Central memory CD8-positive, alpha-beta T cell (primary cell): ENCODE measurements at regions not wholly inside any gene's neighbourhood (a gene's known extent, or its start where the extent isn't known, plus 50 kb on each side); places are given as distances from the start of the nearest gene placed in this dataset.
"Not testable (repeated sequence)": the region's sequence is repeated elsewhere in the genome, so short reads cannot be mapped to it uniquely, and the experiment has no call there.

Experiments
- ATAC-seq: fragments of 150-1000 bp; cut with Tn5 transposase; replicated peaks from 2 replicates; pipeline ENCODE4 v1.10.0; 2022; ENCODE audit warnings: mild to moderate bottlenecking, moderate FRiP score, moderate number of reproducible peaks; ENCODE audit not compliant: poor library complexity, severe bottlenecking; ENCODE audit errors: extremely low read depth
- DNase-seq, 2 donors: peaks; one replicate each; pipeline ENCODE4 v3.0.0; 2021; ENCODE audit warnings: low spot score in 2 of 2
- H3K27ac Mint-ChIP-seq: one replicate; pipeline ENCODE4 v1.8.0; 2022; ENCODE audit warnings: low read depth, mild to moderate bottlenecking, moderate library complexity, mixed read lengths
- H3K27me3 Mint-ChIP-seq: one replicate; pipeline ENCODE4 v1.8.0; 2022; ENCODE audit warnings: mixed read lengths
- H3K36me3 Mint-ChIP-seq: one replicate; pipeline ENCODE4 v1.8.0; 2022; ENCODE audit warnings: mild to moderate bottlenecking, moderate library complexity, mixed read lengths; ENCODE audit not compliant: insufficient read depth
- H3K4me1 Mint-ChIP-seq: one replicate; pipeline ENCODE4 v1.8.0; 2022; ENCODE audit warnings: mixed read lengths
- H3K4me3 Mint-ChIP-seq: one replicate; pipeline ENCODE4 v1.8.0; 2022; ENCODE audit warnings: mild to moderate bottlenecking, moderate library complexity, mixed read lengths
- H3K9me3 Mint-ChIP-seq: one replicate; pipeline ENCODE4 v1.8.0; 2022; ENCODE audit warnings: mixed read lengths

DNA sequence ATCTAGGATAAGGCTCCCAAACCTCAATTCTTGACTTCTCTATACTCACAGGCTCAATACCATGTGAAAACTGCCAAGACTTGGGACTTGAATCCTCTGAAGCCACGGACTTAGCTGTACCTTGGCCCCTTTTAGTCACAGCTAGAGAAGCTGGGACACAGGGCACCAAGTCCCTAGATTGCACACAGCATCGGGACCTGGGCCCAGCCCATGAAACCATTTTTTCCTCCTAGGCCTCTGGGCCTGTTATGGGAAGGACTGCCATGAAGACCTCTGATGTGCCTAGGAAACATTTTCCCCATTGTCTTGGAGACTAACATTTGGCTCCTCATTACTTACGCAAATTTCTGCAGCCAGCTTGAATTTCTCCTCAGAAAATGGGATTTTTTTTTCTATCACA, 1011.8 kb upstream of the DDX18 start:
- Mint-ChIP-seq H3K4me1 (no peaks in the 10 kb centered on the region), H3K27me3 (no peaks in the 10 kb centered on the region), H3K27ac (no peak overlapping the region)

GRCh38 chr2:116804901-116805300, 1009.6 kb upstream of the DDX18 start:
- no peak for DNase-seq
- ATAC-seq: no peak

More for the DNA sequence above, 1011.8 kb upstream of the DDX18 start:
- Mint-ChIP-seq H3K9me3 (peaks cover 29% of the 10 kb centered on the region), H3K4me3 (no peak overlapping the region), H3K36me3 (no peaks in the 10 kb centered on the region)
- DNase-seq: no peak
- ATAC-seq: no peak

DNA sequence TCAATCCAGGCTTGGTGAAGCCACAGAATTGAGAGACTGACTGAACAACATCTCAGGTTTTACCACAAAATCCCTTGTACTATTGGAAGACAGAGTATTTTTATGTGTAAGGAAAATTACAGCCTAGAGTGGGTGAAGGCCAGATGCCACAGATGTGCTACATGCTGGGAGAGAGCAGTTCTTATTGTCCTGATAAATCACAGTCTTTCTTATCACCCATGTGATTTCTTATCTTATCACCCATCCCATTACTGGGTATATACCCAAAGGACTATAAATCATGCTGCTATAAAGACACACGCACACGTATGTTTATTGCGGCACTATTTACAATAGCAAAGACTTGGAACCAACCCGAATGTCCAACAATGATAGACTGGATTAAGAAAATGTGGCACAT, 1008.0 kb upstream of the DDX18 start:
- not testable (repeated sequence) for DNase-seq, ATAC-seq, H3K36me3 Mint-ChIP-seq, H3K4me1 Mint-ChIP-seq, H3K4me3 Mint-ChIP-seq, H3K27me3 Mint-ChIP-seq, H3K27ac Mint-ChIP-seq
- H3K9me3 Mint-ChIP-seq: peaks cover 32% of the 10 kb centered on the region

More at GRCh38 chr2:116804901-116805300, 1009.6 kb upstream of the DDX18 start:
- H3K36me3 Mint-ChIP-seq: no peaks in the 10 kb centered on the region
- peaks cover 32% of the 10 kb centered on the region for H3K9me3 Mint-ChIP-seq
- H3K27me3 Mint-ChIP-seq: no peaks in the 10 kb centered on the region
- H3K4me1 Mint-ChIP-seq: no peaks in the 10 kb centered on the region
- H3K27ac Mint-ChIP-seq: no peak overlapping the region
- H3K4me3 Mint-ChIP-seq: no peak overlapping the region

DNA sequence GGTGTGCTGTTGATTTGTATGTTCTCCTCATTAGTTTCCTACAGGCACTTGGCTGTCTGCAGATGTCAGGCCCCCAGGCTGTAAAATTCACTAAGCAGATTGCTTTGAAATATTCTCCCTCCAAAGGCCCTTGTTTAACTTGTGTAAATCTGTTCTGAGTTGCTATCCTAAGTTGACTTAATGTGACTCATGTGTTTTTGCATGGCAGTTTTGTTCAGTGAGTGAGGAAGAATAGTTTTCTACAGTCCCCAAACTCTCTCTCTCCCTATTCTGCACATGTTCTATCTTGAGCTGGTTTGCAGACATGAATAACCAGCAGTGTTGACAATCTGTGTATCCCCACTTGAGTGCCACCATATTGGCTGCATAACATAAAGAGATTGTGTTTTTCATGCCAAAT, 1005.4 kb upstream of the DDX18 start:
- Mint-ChIP-seq H3K27me3 (no peaks in the 10 kb centered on the region), H3K4me3 (no peak overlapping the region), H3K9me3 (peaks cover 35% of the 10 kb centered on the region), H3K4me1 (no peaks in the 10 kb centered on the region), H3K27ac (no peak overlapping the region), H3K36me3 (no peaks in the 10 kb centered on the region)
- DNase-seq (no peak), ATAC-seq (no peak)

GRCh38 chr2:116810071-116810470, 1004.4 kb upstream of the DDX18 start:
- no peaks in the 10 kb centered on the region for H3K4me1 Mint-ChIP-seq
- ATAC-seq (no peak), DNase-seq (no peak)
- no peak overlapping the region for H3K27ac Mint-ChIP-seq
- no peaks in the 10 kb centered on the region for H3K36me3 Mint-ChIP-seq
- H3K4me3 Mint-ChIP-seq: no peak overlapping the region
- no peaks in the 10 kb centered on the region for H3K27me3 Mint-ChIP-seq
- peaks cover 27% of the 10 kb centered on the region for H3K9me3 Mint-ChIP-seq

GRCh38 chr2:116810645-116811044, 1003.8 kb upstream of the DDX18 start:
- Mint-ChIP-seq H3K4me3 (no peak overlapping the region), H3K27ac (no peak overlapping the region), H3K4me1 (no peaks in the 10 kb centered on the region), H3K36me3 (no peaks in the 10 kb centered on the region), H3K9me3 (peaks cover 24% of the 10 kb centered on the region), H3K27me3 (no peaks in the 10 kb centered on the region)
- DNase-seq: no peak
- no peak for ATAC-seq

DNA sequence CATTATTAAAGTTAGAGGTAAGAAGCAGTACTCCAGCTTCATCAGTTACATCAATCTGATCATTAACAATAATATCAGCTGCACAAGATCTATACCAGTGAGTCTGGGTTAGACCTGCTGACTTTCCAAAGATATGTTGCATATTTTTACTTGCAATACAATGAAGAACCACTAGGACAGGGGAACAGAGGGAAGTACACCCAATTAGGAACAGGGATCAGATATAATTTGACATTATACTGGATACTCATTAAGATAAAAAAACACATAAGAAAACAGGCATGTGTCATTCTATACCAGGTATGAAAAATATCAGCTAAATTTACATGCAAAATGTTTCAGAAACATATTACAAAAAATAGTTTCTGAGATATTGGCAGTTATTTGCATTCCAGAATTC, 995.1 kb upstream of the DDX18 start:
- Mint-ChIP-seq H3K4me3 (no peak overlapping the region), H3K36me3 (no peaks in the 10 kb centered on the region), H3K27ac (no peak overlapping the region), H3K4me1 (no peaks in the 10 kb centered on the region), H3K27me3 (no peaks in the 10 kb centered on the region), H3K9me3 (peaks cover 31% of the 10 kb centered on the region)
- DNase-seq (no peak), ATAC-seq (no peak)

DNA sequence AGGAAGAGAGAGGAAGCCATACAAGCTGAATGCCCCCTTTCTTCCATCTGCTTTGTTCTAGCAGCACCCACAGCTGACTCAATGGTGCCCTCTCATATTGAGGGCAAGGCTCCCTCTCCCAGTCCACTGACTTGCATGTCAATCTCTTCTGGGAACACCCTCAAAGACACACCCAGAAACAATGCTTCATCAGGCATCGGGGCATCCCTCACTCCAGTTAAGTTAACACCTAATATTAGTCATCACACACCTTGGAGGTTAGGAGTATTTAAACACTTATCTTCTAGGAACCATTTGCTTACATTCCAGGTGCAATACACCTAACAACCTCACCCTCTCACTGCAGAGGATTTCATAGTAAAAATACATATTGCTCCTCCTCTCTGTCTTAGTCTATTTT, 993.5 kb upstream of the DDX18 start:
- Mint-ChIP-seq H3K9me3 (peaks cover 27% of the 10 kb centered on the region), H3K4me1 (no peaks in the 10 kb centered on the region), H3K36me3 (no peaks in the 10 kb centered on the region), H3K27me3 (no peaks in the 10 kb centered on the region), H3K27ac (no peak overlapping the region), H3K4me3 (no peak overlapping the region)
- DNase-seq: no peak
- no peak for ATAC-seq

DNA sequence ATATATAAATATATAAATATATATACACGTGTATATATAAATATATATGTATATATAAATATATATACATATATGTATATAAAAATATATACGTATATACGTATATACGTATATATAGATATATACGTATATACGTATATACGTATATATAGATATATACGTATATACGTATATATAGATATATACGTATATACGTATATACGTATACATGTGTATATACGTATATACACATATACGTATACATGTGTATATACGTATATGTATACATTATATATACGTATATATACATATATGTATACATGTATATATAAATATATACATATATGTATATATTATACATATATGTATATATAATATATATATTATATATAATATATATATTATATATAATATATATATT, 984.9 kb upstream of the DDX18 start:
- ATAC-seq, H3K4me1 Mint-ChIP-seq, DNase-seq, H3K27me3 Mint-ChIP-seq, H3K4me3 Mint-ChIP-seq, H3K9me3 Mint-ChIP-seq, H3K27ac Mint-ChIP-seq, H3K36me3 Mint-ChIP-seq: not testable (repeated sequence)

- Mint-ChIP-seq H3K9me3 (peaks cover 16% of the 10 kb centered on the region), H3K27me3 (no peaks in the 10 kb centered on the region), H3K27ac (no peak overlapping the region), H3K4me1 (no peaks in the 10 kb centered on the region), H3K36me3 (no peaks in the 10 kb centered on the region), H3K4me3 (no peak overlapping the region)
- DNase-seq (no peak), ATAC-seq (no peak)
Observed at GRCh38 chr2:116832148-116832547, 982.3 kb upstream of the DDX18 start.

GRCh38 chr2:116833052-116833451, 981.4 kb upstream of the DDX18 start:
- Mint-ChIP-seq H3K36me3 (no peaks in the 10 kb centered on the region), H3K27ac (no peak overlapping the region), H3K4me3 (no peak overlapping the region), H3K4me1 (no peaks in the 10 kb centered on the region), H3K27me3 (no peaks in the 10 kb centered on the region), H3K9me3 (peaks cover 16% of the 10 kb centered on the region)
- ATAC-seq: no peak
- no peak for DNase-seq

DNA sequence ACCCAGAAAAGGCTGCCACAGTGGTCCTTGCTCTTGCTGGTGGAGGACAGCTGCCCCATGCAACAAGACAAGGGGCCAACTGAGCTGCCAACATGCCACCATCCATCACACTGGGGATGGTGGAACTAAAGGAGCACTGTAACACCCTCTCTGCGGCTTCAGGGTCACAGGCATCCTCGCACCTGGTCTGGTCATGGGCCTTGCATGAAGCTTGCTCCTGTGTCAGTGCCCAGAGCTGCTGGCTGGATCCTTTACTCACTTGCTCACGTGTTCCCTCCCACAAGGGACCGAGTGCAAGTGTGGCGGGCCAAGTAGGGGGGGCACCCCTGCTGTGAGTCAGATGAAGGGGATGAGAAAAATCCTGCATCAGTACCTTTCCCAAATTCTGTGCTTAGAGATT, 972.3 kb upstream of the DDX18 start:
- no peak overlapping the region for H3K4me3 Mint-ChIP-seq
- DNase-seq (no peak), ATAC-seq (no peak)
- no peaks in the 10 kb centered on the region for H3K36me3 Mint-ChIP-seq
- peaks cover 13% of the 10 kb centered on the region for H3K9me3 Mint-ChIP-seq
- H3K27me3 Mint-ChIP-seq: no peaks in the 10 kb centered on the region
- no peak overlapping the region for H3K27ac Mint-ChIP-seq
- H3K4me1 Mint-ChIP-seq: no peaks in the 10 kb centered on the region

DNA sequence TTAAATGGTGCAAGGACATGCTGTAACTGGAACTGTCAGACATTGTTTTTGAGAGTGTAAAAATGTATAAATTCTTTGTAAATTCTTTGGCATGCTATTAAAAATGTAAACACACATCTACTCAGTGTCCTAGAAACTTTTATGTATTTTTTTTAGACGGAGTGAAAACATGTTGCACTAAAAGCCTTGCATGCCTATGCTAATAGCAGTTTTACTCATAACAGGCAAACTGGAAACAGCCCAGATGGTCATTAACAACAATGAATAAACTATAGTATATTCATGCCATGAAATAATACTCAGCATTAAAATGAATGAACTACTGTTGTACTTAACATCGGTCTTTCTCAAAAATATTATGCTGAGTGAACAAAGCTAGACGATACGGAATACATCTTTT, 954.8 kb upstream of the DDX18 start:
- H3K27ac Mint-ChIP-seq: no peak overlapping the region
- H3K27me3 Mint-ChIP-seq: no peaks in the 10 kb centered on the region
- no peak overlapping the region for H3K4me3 Mint-ChIP-seq
- ATAC-seq (no peak), DNase-seq (no peak)
- H3K36me3 Mint-ChIP-seq: peaks cover 2% of the 10 kb centered on the region
- peaks cover 34% of the 10 kb centered on the region for H3K9me3 Mint-ChIP-seq
- H3K4me1 Mint-ChIP-seq: no peaks in the 10 kb centered on the region

DNA sequence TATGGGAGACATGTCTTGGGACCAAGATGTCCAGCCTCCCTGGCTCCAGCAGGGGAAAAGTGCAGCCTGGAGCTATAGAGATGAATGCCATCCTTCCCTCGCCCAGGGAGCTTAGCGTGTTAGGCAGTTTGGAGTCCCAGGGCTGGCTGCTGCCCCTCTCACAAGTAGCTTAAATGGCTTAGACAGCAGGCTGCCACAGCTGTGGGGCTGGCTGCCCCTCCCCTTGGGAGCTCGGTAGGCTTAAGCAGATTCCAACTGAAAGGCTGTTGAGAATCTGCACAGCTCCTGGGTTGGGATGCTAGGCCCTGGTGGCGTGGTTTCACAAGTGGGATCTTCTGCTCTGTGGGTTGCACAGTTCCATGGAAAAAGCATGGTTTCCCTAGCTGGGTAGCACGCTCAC, 940.5 kb upstream of the DDX18 start:
- Mint-ChIP-seq H3K4me1 (no peaks in the 10 kb centered on the region), H3K27me3 (no peaks in the 10 kb centered on the region), H3K9me3 (peaks cover 36% of the 10 kb centered on the region), H3K27ac (no peak overlapping the region), H3K36me3 (no peaks in the 10 kb centered on the region), H3K4me3 (no peak overlapping the region)
- no peak for ATAC-seq
- DNase-seq: no peak
